ENCODE measurements at regions not wholly inside any gene's neighbourhood (a gene's known extent, or its start where the extent isn't known, plus 50 kb on each side); places are given as distances from the start of the nearest gene placed in this dataset.

DNA sequence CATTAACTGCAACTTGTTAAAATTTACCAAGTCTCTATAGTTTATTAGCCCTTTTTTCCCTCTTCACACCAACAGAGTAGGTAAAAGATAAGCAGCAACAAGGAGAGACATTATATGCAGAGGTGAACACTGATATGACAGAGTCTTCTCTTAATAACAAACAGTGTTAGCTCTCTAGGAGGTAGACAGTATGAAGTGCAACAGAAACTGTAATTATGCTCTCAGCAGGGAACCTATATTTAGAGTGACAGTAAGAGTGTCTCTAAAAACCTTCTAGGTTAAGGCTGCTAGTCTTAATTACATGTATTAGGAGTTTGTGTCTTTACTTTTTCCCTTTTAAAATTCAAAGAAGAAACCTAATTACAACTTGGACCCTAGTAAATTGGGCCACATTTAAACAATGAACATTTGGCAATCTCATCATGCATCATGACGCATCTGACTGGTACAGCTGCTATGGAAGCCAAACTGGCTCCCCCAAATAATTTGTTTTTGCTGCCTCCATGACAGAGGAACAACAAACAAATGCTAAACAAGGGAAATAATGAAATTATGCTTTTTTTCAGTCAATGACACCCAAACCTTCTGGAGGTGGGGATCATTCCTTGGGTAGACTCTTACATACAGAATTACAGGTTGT lies 69.9 kb upstream of the MMADHC start:
- RAD21 ChIA-PET (ENCODE audit: low non-redundant PET in 1 of 2, low total read pairs in 2 of 2, uncharacterized antibody in 2 of 2, unreplicated experiment in 2 of 2): no interaction called here
- no peak for ATAC-seq
- no peak overlapping the region for H3K27ac ChIP-seq (ENCODE audit: low read depth, low read length)

DNA sequence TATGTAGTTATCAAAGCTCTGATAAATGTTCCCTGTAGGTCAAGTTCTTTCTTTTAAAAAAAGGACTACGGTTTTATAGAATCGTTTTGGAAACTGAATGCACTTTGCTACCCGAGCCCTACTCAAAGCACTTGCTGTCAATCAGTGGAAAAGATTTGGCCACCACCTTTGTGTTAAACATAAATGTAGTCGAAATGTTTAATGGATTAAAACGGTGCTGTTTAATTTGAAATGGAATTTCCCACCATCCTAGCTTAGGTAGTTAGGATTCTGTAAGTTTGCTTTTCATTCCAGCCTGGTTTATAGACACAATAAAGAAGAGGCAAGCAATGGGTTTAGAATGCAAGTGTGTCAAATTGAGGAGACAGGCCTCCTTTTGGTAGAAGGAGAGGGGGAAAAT lies 69.4 kb upstream of the MMADHC start:
- intact Hi-C loops (cut with micrococcal nuclease): no loop called here
- Histone ChIP-seq H3K9me3 (ENCODE audit: control insufficient read depth in 1 of 2, insufficient read depth in 1 of 2, low read depth in 1 of 2, low read length in 2 of 2) (no peaks in the 10 kb centered on the region), H4K20me1 (ENCODE audit: insufficient read depth) (no peaks in the 10 kb centered on the region), H3K9ac (ENCODE audit: low read length) (no peak overlapping the region), H3K79me2 (ENCODE audit: insufficient read depth, low read length) (no peaks in the 10 kb centered on the region), H3K9me2 (ENCODE audit: insufficient read depth) (no peaks in the 10 kb centered on the region), H3K4me2 (ENCODE audit: low read length) (no peak overlapping the region), H3K4me1 (ENCODE audit: control insufficient read depth in 1 of 2, insufficient read depth in 2 of 2, low read length in 2 of 2) (no peaks in the 10 kb centered on the region; a peak in 1 of 4 replicates), H2AFZ (ENCODE audit: low read depth, low read length, poor library complexity, severe bottlenecking) (no peak overlapping the region), H3K4me3 (replicated peaks in 1 of 2; ENCODE audit: low read depth in 1 of 2, low read length in 2 of 2) (no peak overlapping the region), H3K36me3 (ENCODE audit: control insufficient read depth in 1 of 2, insufficient read depth in 2 of 2, low read length in 2 of 2) (no peaks in the 10 kb centered on the region), H3K27ac (ENCODE audit: low read depth, low read length) (no peak overlapping the region), H3K27me3 (ENCODE audit: insufficient read depth, low read length) (no peaks in the 10 kb centered on the region)
- ChIA-PET POLR2A (no interaction called here), CTCF (no interaction called here), RAD21 (ENCODE audit: low non-redundant PET in 1 of 2, low total read pairs in 2 of 2, uncharacterized antibody in 2 of 2, unreplicated experiment in 2 of 2) (no interaction called here)
- BruUV-seq (replicated peaks): no TSS peak
- ATAC-seq (no peak), DNase-seq (ENCODE audit: low read depth, low spot score) (no peak)
- TF ChIP-seq POLR2A (IDR thresholded peaks at IDR 0.05; ENCODE audit: borderline replicate concordance, extremely low read depth, insufficient read depth, insufficient read length) (no peak), CBX3 (IDR thresholded peaks at IDR 0.05; ENCODE audit: low read depth) (no peak), JUND (IDR thresholded peaks at IDR 0.05) (no peak), POLR2AphosphoS5 (IDR thresholded peaks at IDR 0.05; ENCODE audit: low read depth, low read length) (no peak)

More for the DNA sequence above, 69.9 kb upstream of the MMADHC start:
- CTCF ChIA-PET: no interaction called here
- POLR2A ChIA-PET: no interaction called here
- Histone ChIP-seq H3K9ac (ENCODE audit: low read length) (no peak overlapping the region), H3K9me3 (ENCODE audit: control insufficient read depth in 1 of 2, insufficient read depth in 1 of 2, low read depth in 1 of 2, low read length in 2 of 2) (no peaks in the 10 kb centered on the region), H4K20me1 (ENCODE audit: insufficient read depth) (no peaks in the 10 kb centered on the region), H3K4me3 (replicated peaks in 1 of 2; ENCODE audit: low read depth in 1 of 2, low read length in 2 of 2) (no peak overlapping the region), H3K4me2 (ENCODE audit: low read length) (no peak overlapping the region), H3K27me3 (ENCODE audit: insufficient read depth, low read length) (no peaks in the 10 kb centered on the region), H2AFZ (ENCODE audit: low read depth, low read length, poor library complexity, severe bottlenecking) (no peak overlapping the region), H3K79me2 (ENCODE audit: insufficient read depth, low read length) (no peaks in the 10 kb centered on the region), H3K9me2 (ENCODE audit: insufficient read depth) (no peaks in the 10 kb centered on the region), H3K4me1 (ENCODE audit: control insufficient read depth in 1 of 2, insufficient read depth in 2 of 2, low read length in 2 of 2) (no peaks in the 10 kb centered on the region; a peak in 1 of 4 replicates), H3K36me3 (ENCODE audit: control insufficient read depth in 1 of 2, insufficient read depth in 2 of 2, low read length in 2 of 2) (no peaks in the 10 kb centered on the region)
- BruUV-seq (replicated peaks): no TSS peak
- TF ChIP-seq JUND (IDR thresholded peaks at IDR 0.05): no peak
- no peak for TF ChIP-seq YY1 (IDR thresholded peaks at IDR 0.05; ENCODE audit: extremely low read depth, insufficient replicate concordance, low read depth, low read length)
- intact Hi-C loops (cut with micrococcal nuclease): no loop called here
- DNase-seq (ENCODE audit: low read depth, low spot score): no peak
